Gastrocnemius medialis (tissue), 4 donors: ENCODE measurements at regions not wholly inside any gene's neighbourhood (a gene's known extent, or its start where the extent isn't known, plus 50 kb on each side); places are given as distances from the start of the nearest gene placed in this dataset.

Experiments used
- ATAC-seq, 2 donors: fragments of 150-250 bp; one replicate each; pipeline ENCODE4 v1.9.1; 2016
- DNase-seq, 2 donors: peaks; one replicate each; pipeline ENCODE4 v3.0.0-alpha.2; 2019
- H3K27ac ChIP-seq, 4 donors: fragments of 200-600 bp; sonication (generic); 1 replicate in 1 of 4; 2 replicates in 3 of 4; pipeline ENCODE4 v1.5.1; 2016 to 2018; ENCODE audit warnings: mild to moderate bottlenecking in 2 of 4, moderate library complexity in 1 of 4
- H3K27me3 ChIP-seq, 3 donors: fragments of 200-600 bp; sonication (generic) in 2 of 3; 1 replicate in 1 of 3; 2 replicates in 2 of 3; pipeline versions ENCODE4 v1.5.1 to v1.6.0; 2016 to 2019; ENCODE audit warnings: mild to moderate bottlenecking in 1 of 3, moderate library complexity in 1 of 3
- H3K36me3 ChIP-seq, 2 donors: fragments of 200-600 bp; sonication (generic) in 1 of 2; one replicate each; pipeline ENCODE4 v1.5.1; 2017 to 2018
- H3K4me1 ChIP-seq, 2 donors: fragments of 200-600 bp; sonication (generic) in 1 of 2; one replicate each; pipeline ENCODE4 v1.5.1; 2016 to 2017; ENCODE audit warnings: mild to moderate bottlenecking in 2 of 2
- H3K4me3 ChIP-seq, 4 donors: fragments of 200-600 bp; sonication (generic) in 3 of 4; 1 replicate in 1 of 4; 2 replicates in 3 of 4; pipeline ENCODE4 v1.5.1; 2016 to 2019; ENCODE audit warnings: mild to moderate bottlenecking in 2 of 4
- H3K9me3 ChIP-seq, 3 donors: fragments of 200-600 bp; sonication (generic) in 2 of 3; 1 replicate in 1 of 3; 2 replicates in 2 of 3; pipeline ENCODE4 v1.5.1; 2016 to 2019
- POLR2A ChIP-seq, 2 donors: fragments of 450-650 bp; IDR thresholded peaks; one replicate each; pipeline ENCODE4 v1.6.1; 2017; ENCODE audit warnings: antibody characterized with exemption in 2 of 2, mild to moderate bottlenecking in 2 of 2, moderate library complexity in 2 of 2
- in situ Hi-C, 4 donors: fragments of 200-750 bp; cut with MboI; loops; one replicate each; pipeline versions ENCODE4 v1.15.0 to v1.8.0; 2017; ENCODE audit warnings: low sequenced_read_pairs in 4 of 4
- intact Hi-C: fragments of 100-400 bp; cut with DNase I; formaldehyde crosslinking; loops from one replicate; pipeline ENCODE4 v1.15.1; 2023; ENCODE audit warnings: low total_unique reads
- TF ChIP-seq, protein P1 (sequence below), 5 experiments: fragments of 450-650 bp in 3 of 5; fragments of 200-600 bp in 2 of 5; sonication (generic) in 2 of 5; IDR thresholded peaks in 4 of 5; conservative IDR thresholded peaks in 1 of 5; 1 replicate in 4 of 5; 2 replicates in 1 of 5; pipeline ENCODE4 v1.5.1; 2016 to 2019; ENCODE audit warnings: antibody characterized with exemption in 5 of 5, mild to moderate bottlenecking in 3 of 5, moderate library complexity in 3 of 5

DNA sequence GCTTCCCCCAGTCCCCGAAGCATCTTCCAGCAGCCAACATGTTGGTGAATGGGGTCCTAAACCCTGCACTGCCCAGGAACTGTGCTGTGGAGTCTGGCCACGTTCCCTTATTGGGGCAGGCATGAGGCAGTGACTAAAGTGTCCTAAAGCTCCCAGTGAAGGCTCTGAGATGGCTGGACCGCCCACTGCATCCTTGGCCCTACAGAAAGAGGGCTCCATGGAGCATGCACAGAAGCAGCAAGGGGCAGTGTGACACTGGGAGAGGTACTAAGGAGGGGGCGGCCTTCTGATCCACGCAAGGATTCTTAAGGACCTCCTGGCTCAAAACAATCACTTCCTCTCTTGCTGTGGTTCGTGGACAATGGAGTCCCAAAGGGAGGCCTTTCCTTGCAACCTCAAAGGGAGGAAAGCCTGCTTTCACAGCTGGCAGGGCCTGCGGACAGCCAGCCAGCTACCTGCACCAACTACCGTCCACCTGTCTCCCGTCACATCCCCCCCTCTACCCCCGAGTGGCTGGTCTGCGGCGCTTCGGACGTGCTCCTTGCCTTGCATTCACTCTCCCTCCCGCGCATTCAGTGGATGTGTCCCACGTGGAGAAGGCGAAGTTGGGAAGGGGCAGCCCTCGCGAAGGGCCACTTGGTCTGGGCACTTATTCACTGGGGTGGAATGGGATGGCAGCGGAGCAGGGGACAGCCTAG, 63.9 kb upstream of the STARD13 start:
- in situ Hi-C loops (no loop called here), intact Hi-C loops (no loop called here)
- Histone ChIP-seq H3K9me3 (no peaks in the 10 kb centered on the region), H3K27ac (peak overlapping the region; percentile 60 to 82 (median 78)), H3K4me1 (peaks cover 23 to 30% of the 10 kb centered on the region in 2 donors), H3K27me3 (no peaks in the 10 kb centered on the region), H3K4me3 (peak overlapping the region; percentile 60 to 85 (median 80)), H3K36me3 (no peaks in the 10 kb centered on the region)
- ATAC-seq = peak in 1 of 2 donors; percentile 1
- DNase-seq = peak; percentile 18
- TF ChIP-seq, protein P1, sequence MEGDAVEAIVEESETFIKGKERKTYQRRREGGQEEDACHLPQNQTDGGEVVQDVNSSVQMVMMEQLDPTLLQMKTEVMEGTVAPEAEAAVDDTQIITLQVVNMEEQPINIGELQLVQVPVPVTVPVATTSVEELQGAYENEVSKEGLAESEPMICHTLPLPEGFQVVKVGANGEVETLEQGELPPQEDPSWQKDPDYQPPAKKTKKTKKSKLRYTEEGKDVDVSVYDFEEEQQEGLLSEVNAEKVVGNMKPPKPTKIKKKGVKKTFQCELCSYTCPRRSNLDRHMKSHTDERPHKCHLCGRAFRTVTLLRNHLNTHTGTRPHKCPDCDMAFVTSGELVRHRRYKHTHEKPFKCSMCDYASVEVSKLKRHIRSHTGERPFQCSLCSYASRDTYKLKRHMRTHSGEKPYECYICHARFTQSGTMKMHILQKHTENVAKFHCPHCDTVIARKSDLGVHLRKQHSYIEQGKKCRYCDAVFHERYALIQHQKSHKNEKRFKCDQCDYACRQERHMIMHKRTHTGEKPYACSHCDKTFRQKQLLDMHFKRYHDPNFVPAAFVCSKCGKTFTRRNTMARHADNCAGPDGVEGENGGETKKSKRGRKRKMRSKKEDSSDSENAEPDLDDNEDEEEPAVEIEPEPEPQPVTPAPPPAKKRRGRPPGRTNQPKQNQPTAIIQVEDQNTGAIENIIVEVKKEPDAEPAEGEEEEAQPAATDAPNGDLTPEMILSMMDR (IDR thresholded peaks at IDR 0.05 in 4 of 5, conservative IDR thresholded peaks at IDR 0.05 in 1 of 5) = no peak
- TF ChIP-seq POLR2A (IDR thresholded peaks at IDR 0.05) = no peak

DNA sequence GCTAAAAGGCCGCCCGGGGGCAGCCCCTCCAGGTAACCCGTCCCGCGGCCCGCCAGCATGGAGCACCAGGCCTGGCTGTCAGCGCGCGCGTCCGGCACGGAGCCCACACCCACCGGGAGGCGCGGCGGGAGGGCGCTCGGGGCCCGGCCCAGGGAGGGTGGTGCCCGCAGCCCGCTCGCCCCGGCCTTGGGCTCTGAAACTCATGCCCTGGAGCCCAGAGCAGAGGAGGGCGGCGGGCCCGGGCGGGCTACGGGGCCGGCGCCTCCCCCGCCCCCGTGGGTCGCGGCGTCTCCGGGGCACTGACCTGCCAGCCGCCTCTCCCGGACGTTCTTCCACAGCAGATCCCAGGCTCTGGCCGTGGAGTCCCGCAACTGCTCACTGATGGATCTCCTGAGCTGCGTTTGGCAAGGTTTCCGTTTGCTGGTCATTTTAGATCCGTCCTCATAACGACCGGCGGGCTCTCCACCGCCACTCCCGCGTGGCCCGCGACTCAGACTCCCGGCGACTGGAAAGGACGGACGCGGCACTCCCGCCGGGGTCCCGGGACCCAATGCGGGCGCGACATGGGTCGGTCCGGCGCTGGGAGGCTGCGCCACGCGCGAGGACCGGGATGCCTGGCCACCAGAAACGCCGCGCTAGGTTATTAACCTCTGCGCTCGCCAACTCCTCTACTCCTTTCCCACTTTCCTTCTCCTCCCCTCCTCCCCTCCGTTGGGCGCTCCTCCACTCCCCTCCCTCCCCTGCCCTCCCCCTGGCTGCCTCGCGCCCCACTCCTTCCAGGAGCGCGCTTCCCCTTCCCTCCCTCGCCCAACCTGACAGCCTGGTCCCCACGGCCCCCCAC, 64.7 kb upstream of the STARD13 start:
- Histone ChIP-seq H3K4me3 (peak overlapping the region; percentile 60 to 85 (median 80)), H3K27ac (peak overlapping the region; percentile 60 to 82 (median 78)), H3K27me3 (no peaks in the 10 kb centered on the region), H3K9me3 (no peaks in the 10 kb centered on the region), H3K36me3 (no peaks in the 10 kb centered on the region), H3K4me1 (peaks cover 23 to 33% of the 10 kb centered on the region in 2 donors)
- ATAC-seq (peak; percentile 26 to 28), DNase-seq (peak; percentile 34 to 47)
- TF ChIP-seq POLR2A (IDR thresholded peaks at IDR 0.05) = peak; percentile 20 to 36
- TF ChIP-seq, protein P1 (IDR thresholded peaks at IDR 0.05 in 4 of 5, conservative IDR thresholded peaks at IDR 0.05 in 1 of 5) = no peak
- in situ Hi-C loops (loop anchor here in 1 of 4 donors (10.0 kb wide), 1 partner anchor 65 kb away; the partner anchor contains the start of gene STARD13), intact Hi-C loops (loop anchor here (2.0 to 5.0 kb wide), 3 partner anchors 65 to 223 kb away; partner anchors contain the start of gene STARD13)

DNA sequence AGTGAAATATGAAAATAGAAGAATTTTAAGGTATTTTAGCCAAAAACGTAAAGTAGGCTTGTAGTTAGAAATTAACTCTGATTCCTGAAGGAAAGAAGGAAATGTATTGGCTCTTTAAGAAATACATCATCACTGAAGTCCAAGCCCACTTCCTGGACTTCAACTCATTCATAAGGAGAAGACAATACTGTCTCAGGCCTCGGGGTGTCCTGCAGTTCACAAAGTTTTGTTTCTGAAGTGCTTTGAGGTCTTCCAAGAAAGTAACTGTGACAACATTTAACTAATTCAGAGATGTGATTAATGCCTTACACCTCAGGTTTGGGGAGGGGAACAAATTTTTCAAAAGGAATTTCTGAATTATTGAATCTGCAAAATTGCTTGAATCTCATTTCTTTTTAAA, 65.8 kb upstream of the STARD13 start:
- DNase-seq = no peak
- no peaks in the 10 kb centered on the region for H3K27me3 ChIP-seq
- peaks cover 23 to 42% of the 10 kb centered on the region in 2 donors for H3K4me1 ChIP-seq
- H3K4me3 ChIP-seq = peak overlapping the region in 1 of 4 donors; percentile 85
- in situ Hi-C loops = loop anchor here in 1 of 4 donors (10.0 kb wide), 1 partner anchor 67 kb away; the partner anchor contains the start of gene STARD13
- peak overlapping the region; percentile 8 to 79 (median 70) for H3K27ac ChIP-seq
- no peaks in the 10 kb centered on the region for H3K36me3 ChIP-seq
- no peak for ATAC-seq
- H3K9me3 ChIP-seq = no peaks in the 10 kb centered on the region
- intact Hi-C loops = loop anchor here (2.0 to 5.0 kb wide), 3 partner anchors 67 to 224 kb away; partner anchors contain the start of gene STARD13
- TF ChIP-seq, protein P1 (IDR thresholded peaks at IDR 0.05 in 4 of 5, conservative IDR thresholded peaks at IDR 0.05 in 1 of 5) = peak in 1 of 5 experiments; percentile 21
- TF ChIP-seq POLR2A (IDR thresholded peaks at IDR 0.05) = peak in 1 of 2 donors; percentile 62

DNA sequence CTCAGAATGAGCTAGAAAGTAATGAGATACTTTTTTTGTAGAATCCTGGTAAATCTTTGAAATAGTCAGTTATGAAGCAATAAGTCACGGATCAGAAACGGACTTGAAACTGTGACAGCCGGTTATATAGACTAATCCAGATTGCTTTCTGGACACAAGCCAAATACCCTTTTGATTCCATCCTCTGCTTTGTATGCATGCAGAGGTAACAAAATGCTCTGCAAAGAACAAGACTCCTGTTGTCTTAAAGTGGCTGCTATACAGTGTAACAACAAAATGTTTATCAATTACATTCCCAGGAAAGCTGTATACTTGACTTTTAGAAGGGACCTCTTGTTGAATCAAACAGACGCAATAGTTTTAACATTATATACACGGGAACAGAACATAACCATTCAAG, 66.5 kb upstream of the STARD13 start:
- H3K36me3 ChIP-seq = no peaks in the 10 kb centered on the region
- intact Hi-C loops (loop anchor here (5.0 kb wide), 1 partner anchor 225 kb away; no protein-coding TSS in a partner anchor), in situ Hi-C loops (loop anchor here in 1 of 4 donors (10.0 kb wide), 1 partner anchor 67 kb away; the partner anchor contains the start of gene STARD13)
- TF ChIP-seq, protein P1 (IDR thresholded peaks at IDR 0.05 in 4 of 5, conservative IDR thresholded peaks at IDR 0.05 in 1 of 5) = no peak
- TF ChIP-seq POLR2A (IDR thresholded peaks at IDR 0.05) = no peak
- H3K9me3 ChIP-seq = no peaks in the 10 kb centered on the region
- ATAC-seq (no peak), DNase-seq (no peak)
- no peak overlapping the region for H3K4me3 ChIP-seq
- H3K27me3 ChIP-seq = no peaks in the 10 kb centered on the region
- H3K27ac ChIP-seq = peak overlapping the region; percentile 59 to 77 (median 64)
- peaks cover 23 to 42% of the 10 kb centered on the region in 2 donors for H3K4me1 ChIP-seq
